Fibroblast of upper back skin (primary cell): ENCODE measurements at regions not wholly inside any gene's neighbourhood (a gene's known extent, or its start where the extent isn't known, plus 50 kb on each side); places are given as distances from the start of the nearest gene placed in this dataset.
A peak's percentile ranks its signal among the peaks of the same experiment; 100 is the strongest.

Experiments used
- DNase-seq: peaks from one replicate; pipeline ENCODE4 v3.0.0-alpha.2; 2013

DNA sequence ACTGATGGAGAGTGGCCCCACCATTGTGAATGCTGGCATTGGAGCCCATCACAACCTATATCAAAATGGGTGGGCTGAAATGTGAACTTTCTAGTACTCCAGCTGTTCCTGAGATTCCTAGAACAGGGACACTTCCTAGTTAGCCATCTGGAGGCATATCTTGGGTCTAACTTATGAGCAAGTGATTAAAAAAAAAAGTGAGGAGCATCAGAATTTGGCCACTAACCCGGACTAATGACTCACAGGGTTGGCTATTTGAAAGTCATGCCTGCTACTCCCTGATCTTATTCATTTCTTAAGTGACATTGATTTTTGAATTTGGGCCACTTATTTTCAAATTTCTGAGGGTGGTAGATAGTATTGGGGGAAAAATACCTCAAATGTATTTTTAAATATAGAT lies 216.6 kb downstream of the HRH4 start:
- DNase-seq, result peak; percentile 20

DNA sequence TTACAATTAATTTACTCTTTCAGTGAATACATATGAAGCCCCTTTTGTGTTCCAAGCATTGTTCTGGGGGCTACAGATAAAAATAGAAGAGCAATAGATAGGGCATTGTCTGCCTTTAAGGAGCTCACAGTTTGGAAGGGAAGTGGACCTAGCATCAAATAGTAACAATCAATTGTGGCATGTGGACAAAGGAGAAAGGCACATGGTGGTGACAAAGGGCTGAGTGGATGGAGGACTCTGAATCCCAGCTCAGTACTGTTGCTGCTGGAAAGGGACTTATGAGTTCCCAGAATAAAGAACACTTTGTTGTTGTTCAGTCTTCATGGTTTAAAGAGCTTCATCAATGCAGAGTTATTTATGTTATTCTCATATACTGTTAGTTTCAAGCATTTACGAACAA lies 217.7 kb downstream of the HRH4 start:
- DNase-seq, result no peak

DNA sequence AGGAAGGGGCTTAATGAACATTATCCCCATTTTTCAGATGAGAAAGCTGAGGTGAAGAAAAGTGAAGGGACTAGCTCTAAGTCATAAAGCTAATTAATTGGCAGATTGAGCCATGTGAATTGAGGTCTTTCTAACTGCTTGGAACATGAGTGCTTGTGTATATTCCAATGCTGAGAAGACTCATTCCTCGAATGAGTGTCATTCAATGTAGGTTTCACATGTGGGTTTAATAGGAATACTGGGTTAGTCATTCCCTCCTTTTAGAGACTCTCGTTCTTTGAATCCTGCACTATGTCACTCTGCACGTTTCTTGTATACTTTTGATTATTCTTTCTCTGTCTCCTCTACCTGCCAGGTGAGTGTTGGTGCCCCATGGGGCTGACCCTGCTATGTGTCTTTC lies 218.2 kb downstream of the HRH4 start:
- peak; percentile 23 for DNase-seq

DNA sequence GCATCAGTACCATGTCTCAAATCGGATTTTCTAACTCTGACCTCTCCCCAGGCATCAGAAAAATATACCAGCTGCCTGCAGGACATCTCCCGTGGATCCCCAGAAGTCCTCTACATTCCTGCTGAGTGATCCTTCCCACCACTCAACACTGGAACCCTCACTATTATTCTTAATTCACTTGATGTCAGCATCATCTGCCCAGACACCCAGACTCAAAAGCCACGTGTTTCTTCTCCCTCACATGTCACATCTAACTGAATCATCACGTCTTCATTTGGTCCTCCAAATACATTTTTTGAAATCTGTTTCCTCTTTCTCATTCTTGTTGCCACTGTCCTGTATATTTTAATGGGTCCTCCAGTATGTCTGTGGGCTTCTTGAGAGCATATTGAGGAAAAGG lies 218.6 kb downstream of the HRH4 start:
- peak; percentile 7 for DNase-seq

DNA sequence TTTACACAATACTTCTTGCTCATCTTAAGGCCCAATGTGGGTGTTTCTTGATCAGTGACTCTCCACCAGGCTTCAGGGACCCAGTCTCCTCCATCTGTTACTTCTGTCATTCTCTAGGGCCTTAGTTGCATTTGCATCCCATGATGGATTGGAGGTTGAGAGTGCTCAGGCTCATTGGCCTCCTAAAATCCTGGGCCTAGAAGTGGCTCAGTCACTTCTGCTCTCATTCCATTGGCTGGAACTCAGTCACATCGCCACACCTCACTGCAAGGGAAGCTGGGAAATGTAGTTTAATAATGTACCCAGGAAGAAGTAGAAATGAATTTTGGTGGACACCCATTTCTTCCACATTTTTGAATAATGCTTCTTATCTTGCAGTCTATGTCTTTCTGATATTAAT lies 223.5 kb downstream of the HRH4 start:
- DNase-seq, result no peak

DNA sequence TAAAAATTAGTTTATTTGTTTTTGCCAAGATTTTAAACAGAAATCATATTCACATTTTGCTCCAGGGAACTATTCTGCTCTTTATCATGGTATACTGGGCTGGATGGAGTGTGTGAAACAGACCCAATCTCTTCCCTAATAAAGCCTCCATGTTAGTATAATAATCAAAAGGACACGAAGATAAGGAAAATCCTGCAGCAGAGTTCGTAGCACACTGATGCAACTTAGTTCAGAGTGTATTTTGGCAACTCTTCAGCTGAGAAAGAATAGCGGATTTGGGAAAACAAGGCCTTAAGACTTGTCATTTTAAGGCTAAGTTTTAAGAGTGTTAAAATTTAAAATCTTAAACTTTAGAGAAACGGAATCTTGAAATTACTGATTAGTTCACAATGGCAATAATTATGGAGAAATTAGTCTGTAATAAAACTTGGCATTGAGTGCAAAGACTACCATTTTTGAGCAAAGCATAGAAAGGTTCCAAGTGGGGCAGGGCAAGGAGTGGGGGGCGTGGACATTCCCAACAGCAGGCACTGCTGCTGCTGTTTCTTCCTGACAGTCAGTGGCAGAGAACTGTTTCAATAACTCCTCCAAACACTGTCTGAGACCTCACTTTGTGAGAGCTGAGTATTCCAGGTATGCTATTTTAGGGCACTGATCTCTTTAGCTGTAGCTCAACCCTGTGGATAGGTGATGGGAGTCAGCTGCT lies 225.0 kb downstream of the HRH4 start:
- DNase-seq, result no peak

DNA sequence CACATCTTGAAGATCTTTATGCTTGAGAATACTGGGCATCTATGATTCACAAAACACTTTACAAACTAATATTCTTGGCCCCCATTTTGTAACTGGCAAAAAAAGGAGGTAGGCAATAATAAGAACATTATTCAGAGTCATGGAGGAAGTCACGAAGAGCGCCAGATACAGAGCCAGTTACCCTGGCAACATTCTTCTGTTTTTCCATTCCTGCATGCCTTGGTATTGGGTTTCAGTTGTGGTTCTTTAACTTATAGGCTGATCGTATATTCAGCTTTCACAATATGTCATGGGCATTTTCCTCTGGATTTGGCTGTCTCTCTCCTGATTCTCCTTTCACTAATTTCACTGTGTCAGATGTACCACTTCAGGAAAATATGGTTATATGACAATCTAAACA lies 234.7 kb downstream of the HRH4 start:
- DNase-seq, result peak; percentile 13

DNA sequence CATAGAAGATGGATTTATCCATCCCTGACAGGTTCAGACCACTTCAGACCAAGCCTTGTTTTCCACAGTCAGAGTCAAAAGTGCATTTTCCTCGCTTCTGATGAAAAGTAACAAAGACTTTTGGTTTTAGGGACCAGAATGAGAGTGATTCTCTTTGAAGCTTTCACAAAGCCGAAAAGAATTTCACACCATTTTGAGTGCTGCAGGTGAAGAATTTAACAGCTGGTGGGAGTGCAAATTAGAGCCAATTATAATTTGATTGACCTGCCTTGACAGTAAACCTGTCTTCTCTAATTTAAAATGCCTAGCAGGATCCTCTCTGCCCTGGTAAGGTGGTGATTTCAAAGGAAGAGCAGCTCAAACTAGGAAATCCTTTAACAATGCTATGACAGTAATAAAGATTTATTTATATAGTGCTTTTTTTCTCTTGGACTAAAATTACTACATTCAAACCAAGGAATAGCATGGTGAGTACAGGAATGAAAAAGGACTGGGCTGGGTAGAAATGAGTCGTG lies 241.6 kb downstream of the HRH4 start:
- DNase-seq, result no peak

DNA sequence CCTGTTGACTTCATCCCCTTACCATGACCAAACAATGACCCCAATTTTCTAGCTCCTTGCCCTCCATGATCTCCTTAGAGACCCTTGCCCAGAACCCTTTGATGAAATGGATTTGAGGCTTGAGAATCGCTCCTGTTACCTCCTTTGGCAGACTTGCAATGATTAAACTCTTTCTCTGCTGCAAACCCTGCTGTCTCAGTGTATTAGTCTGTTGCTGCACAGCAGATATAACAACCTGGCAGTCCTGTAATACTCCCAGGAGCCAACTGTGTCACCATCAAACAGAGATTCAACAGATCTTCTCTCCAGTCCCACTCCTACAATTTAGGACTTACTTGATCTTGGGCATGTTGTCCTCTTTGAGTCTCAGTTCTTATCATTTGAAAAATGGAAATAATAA lies 242.9 kb downstream of the HRH4 start:
- DNase-seq, result no peak

DNA sequence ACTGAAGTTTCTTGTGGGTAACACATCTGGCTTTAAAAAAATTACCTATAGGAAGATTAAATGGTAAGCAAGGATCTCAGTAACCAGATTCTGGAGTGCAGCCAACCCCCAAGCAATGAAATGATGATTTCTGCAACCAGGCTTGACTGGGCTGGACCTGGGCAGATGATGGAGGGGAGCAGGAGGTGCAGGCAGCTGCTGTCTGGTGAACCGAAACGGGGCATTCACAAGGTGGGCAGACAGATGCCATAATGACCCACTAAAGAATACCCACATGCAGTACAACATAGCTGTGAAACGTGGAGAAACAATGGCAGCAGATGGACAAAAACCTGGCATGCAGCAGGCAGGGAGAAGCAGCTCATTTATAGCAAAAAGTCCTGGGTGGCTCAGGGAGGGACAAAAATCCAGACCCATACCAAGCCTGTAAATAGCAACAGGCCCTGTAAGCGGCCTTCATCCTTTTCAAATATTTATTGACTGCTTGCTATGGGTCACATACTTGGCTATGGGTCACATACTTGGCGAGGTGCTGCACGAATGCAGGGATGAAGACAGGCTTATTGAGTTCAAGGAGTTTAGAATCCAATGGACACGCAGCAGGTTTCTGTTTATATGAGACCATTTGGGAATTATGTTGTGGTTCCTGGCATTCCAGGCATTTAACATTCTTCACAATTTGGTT lies 244.7 kb downstream of the HRH4 start:
- peak; percentile 39 for DNase-seq

DNA sequence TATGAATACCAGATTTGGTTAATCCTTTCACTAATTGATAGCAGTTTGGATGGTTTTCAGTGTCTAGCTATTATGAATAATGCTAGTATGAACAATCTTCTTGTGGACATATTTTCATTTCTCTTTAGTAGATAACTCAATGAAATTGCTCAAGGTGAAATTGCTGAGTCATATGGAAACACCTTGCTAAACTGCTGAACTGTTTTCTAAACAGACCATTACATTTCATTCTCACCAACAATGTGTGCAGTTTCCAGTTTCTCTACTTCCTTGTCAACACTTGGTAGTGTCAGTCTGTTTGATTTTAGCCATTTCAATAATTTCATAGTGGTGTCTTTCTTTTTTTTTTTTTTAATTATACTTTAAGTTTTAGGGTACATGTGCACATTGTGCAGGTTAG lies 250.0 kb downstream of the HRH4 start:
- DNase-seq, result no peak

DNA sequence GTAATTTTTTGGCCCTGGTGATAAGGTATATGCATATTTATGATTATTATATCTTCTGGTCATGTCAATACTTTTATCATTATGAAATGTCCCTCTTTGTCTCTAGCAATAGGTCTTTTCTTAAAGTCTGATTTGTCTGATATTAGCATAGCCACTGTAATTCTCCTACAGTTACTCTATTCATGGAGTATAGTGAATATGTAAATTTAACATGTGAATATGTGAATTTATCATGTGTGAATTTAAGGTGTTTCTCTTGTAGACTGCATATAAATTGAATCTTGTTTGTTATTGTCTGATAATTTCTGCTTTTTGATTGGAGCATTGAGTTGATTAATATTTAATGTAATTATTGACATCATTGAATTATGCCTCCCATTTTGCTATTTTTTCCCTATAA lies 259.4 kb downstream of the HRH4 start:
- no peak for DNase-seq

DNA sequence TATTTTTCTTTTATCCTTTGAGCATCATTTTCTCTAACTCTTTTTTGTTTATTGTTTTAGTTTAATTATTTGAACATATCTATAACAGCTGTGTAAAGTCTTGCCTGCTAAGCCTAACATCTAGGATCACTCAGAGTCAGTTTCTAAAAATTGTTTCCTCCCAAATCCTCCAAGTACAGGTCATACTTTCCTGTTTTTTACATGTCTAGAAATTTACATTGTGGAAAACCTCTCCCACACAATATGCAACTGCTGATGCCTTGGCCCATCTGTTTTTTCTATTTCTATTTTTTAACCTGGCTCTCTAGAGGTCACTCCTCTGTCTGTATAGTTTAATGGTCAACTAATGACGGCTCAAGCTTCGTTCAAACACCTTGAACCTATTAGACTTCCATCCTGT lies 261.0 kb downstream of the HRH4 start:
- no peak for DNase-seq

DNA sequence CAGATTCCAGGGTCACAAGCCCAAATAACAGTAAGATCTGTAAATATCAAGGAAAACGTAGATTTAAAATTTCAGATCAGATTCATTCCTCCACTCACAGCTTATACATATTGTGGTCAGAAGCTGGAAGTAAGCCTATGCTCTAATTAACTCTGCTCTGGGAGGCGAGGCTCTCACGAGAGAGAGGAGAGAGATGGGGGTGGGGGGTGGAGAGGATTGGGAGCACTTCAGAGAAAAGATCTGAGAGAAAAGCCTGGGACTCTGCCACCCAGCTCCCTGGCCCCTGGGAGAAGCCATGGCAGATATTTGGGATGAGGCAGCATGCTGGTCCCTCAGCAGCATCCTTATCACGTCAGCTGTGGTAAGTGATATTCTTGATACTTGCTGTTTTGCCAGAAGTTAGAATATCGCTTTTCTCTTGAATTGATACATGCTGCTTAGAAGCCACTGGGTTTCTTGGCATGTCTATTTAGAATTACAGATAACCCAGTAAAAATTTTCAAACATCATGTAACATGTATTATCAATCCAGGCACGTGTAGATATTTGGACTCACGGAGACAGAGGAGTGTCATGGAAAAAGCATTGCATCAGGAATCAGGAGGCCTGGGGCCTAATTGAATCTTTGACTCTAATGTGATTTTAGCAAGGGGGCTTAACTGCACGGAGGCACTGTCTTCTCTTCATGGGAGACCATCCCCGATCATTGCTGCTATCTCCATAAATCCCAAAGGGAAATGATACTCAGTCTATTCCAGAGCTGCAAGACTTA lies 265.4 kb downstream of the HRH4 start:
- no peak for DNase-seq

DNA sequence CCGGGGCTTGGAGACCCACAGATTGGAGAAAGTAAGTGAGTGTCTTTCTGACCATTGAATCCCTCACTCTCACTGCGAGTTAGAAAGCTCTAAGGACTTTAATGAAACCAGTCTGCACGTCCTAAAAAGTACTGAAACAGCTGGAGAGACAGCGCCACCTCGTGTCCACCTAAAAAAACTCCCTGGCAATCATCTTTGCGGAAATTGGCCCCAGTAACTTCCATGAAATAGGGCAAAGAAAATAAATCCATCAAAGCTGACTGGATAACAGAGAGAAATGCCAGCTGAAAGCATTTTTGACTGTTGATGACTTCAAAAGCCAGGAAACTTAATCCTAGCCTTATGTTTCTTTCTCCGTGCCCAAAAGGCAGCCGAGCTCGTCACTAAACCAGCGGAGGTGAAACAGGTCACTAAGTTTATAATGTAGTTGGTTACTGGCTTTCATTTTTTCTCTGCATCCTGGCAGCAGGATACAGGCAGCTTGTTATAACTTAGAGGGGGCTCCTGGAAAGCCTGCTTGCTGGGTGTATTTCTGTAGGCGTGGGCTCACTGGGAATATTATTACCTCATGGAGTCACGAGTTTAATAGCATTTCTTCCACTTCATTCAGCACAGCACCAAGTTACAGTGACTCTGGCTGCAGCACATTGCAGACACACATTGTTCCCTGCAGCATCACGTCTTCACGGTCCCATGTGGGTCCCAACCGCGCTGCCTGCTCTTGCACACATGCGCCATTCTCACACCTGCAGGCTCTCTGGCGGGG lies 266.5 kb downstream of the HRH4 start:
- DNase-seq, result peak; percentile 73

DNA sequence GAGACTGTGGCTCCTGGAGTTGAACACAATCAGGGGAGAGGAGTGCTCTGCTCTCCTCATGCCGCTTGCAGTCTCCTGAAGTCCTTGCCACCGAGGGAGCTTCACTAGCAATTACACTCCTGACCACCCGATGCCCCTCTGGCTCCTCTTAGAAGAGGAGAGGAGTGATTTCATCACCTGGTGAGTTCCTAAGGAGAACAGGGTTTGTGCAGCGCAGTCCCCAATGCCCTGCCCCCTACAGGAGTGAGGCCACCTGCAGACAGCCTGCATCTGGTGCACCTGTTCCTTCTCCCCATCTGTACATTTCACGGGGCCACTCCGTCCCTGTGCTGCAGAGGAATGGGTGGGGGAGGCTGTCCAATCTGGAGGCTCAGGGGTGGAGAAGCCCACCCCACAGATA lies 267.2 kb downstream of the HRH4 start:
- no peak for DNase-seq

DNA sequence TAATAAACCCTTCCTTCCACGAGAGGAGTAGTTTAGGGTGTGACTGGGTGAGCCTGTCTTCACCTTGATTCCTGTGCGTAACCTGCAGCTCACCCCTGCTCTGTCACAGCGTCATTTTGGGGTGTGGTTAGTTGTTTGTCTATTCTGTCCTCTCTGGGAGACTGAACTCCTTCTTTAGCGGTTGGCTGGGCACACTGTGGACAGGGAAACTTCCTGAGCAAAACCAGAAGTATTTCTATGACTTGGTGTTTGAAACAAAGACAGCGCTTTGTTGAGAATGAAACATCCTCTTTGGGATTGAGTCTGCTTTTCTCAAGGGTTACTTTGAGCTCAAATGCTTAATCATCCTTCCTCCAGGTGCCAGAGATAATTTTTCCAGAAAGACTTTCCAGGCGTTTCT lies 270.7 kb downstream of the HRH4 start:
- no peak for DNase-seq

DNA sequence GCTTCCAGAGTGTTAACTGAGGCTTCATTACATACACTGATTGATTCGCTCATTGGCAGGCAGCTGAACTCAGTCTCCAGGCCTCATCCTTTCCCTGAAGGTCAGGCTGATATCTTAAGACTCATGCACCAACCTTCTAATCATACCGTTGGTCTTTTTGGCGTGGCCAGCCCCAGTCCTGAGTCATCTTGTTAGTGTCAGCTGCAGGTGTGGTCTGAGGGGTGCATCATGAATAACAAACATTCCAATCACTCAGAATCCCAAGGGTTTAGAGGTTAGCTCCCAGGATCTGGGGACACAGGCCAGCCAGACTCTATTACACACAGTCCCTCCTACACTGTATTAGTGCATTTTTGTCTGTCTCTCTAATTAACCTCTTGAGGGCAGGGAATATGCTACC lies 271.5 kb downstream of the HRH4 start:
- peak; percentile 18 for DNase-seq

DNA sequence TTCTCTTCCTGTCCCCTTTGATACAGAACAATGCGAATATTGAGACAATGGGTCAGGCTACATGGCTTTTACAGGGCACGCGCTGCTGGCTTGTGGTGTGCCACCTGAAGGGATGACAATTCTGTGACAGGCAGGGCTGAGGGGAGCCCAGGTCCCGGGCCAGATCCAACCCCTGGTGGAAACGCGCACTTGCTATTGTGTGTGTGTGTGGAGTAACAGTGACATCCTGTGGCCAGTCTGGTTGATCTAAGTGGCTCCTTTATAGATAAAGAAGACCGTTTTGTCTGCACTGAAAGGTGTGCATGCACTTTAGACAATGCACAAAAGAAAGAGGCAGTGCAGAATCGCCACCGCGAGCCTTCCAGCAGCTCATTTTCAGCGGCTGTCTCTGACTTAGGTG lies 273.6 kb downstream of the HRH4 start:
- DNase-seq, result no peak

DNA sequence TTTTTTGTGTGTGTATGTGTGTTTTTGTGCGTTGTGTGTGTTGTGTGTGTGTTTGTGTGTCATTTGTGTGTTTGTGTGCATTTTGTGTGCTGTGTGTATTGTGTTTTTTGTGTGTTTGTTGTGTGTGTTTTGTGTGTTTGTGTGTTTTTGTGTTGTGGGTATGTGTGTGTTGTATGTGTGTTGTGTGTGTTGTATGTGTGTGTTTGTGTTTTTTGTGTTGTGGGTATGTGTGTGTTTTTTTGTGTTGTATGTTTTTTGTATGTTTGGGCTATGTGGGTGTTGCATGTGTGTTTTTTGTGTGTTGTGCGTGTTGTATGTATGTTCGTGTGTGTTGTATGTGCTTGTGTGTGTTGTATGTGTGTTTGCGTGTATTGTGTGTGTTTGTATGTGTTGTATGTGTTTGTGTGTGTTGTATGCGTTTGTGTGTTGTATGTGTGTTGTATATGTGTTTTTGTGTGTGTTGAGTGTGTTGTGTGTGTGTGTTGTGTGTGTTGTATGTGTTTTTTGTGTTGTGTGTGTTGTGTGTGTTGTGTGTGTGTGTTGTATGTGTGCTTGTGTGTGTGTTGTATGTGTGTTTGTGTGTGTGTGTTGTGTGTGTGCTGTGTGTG lies 275.3 kb downstream of the HRH4 start:
- DNase-seq, result no peak

DNA sequence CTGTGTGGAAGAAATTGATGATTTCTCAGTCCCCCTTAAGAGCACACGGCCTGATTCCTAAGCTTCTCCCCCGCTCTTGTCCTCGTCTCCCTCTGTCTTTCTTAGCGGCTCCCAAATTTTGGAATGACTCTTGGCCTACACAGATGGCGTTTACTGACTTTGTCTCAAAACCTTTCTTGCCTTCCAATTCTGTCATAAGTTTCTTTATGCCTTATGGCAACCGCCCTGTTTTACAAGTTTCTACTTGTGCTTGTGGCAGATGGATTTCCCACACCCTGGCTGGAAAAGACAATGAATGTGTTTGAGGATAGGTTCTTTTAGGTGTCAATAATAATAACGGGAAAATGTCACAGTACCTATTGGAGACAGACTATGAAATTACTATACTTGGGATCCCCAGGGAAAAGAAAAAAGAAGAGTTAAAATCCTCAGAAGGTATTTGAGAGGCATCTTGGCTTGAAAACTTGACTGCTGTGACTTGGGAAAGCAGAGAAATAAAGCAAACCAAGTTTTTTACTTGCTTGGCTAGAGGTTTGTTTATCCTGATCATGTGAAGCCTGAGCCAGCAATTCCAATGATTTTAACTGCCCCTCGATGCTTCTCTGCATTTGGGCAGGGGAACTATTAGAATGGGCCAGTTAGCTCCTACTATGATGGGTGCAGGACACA lies 276.4 kb downstream of the HRH4 start:
- DNase-seq, result no peak

DNA sequence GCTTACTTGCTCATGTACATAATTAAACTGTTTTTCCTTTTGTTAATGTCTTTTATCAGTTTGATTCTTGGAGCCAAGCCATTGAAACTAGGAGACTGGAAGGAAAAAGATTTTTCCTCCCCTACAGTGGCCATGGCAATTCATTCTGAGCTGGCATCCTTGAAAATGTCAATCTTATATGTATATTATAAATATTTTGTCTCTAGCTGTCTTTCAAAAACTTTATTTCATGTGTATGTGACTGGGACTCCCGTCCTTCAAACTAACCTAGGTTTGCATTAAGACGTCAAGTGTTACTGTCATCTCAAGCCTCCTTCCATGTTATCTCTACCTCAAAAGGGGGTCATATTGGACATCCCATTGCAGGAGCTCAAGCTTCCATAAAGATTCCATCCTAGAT lies 280.4 kb downstream of the HRH4 start:
- DNase-seq, result no peak
